A673 (cell line): ENCODE measurements at regions not wholly inside any gene's neighbourhood (a gene's known extent, or its start where the extent isn't known, plus 50 kb on each side); places are given as distances from the start of the nearest gene placed in this dataset.

Experiments used
- CTCF ChIP-seq: fragments of 300-800, 200-600 bp; sonication (generic); conservative IDR thresholded peaks from 2 replicates; pipeline ENCODE4 v1.5.1; 2017; ENCODE audit warnings: low read depth, mild to moderate bottlenecking, antibody characterized with exemption, low read length, moderate library complexity, mixed read lengths
- EZH2 ChIP-seq: fragments of 200-600 bp; sonication (generic); IDR thresholded peaks from 2 replicates; pipeline ENCODE4 v1.6.1; 2017; ENCODE audit warnings: borderline replicate concordance, low read depth, mild to moderate bottlenecking, mixed read lengths, antibody characterized with exemption, low read length; ENCODE audit not compliant: poor library complexity, severe bottlenecking

GRCh38 chr1:70542856-70543255 is 131.8 kb downstream of the CTH start:
- no peak for TF ChIP-seq CTCF
- no peak for TF ChIP-seq EZH2
